HepG2 (cell line): ENCODE measurements at regions not wholly inside any gene's neighbourhood (a gene's known extent, or its start where the extent isn't known, plus 50 kb on each side); places are given as distances from the start of the nearest gene placed in this dataset.

Experiments used
- ATAC-seq: fragments of 200-7000 bp; cut with Tn5 transposase; 3 replicates; pipeline ENCODE4 v1.9.1; 2020; ENCODE audit warnings: mild to moderate bottlenecking, moderate library complexity
- BruUV-seq: library from RNA; stranded (reverse); fragments of 400-500 nt; replicated peaks from 2 replicates; lab custom pipeline; 2021; lab: Mats Ljungman, UMichigan
- CTCF ChIA-PET: fragments of 300-600 bp; formaldehyde crosslinking; extraction: SDS; loops from one replicate; lab custom pipeline; 2021; ENCODE audit warnings: low total read pairs, inconsistent platforms, low intra/inter-chr PET ratio; lab: Yijun Ruan, JAX
- POLR2A ChIA-PET: fragments of 350-600 bp; sonication (Branson Sonifier 250); formaldehyde crosslinking; loops from one replicate; lab custom pipeline; 2020; ENCODE audit warnings: antibody characterized with exemption, inconsistent platforms; lab: Yijun Ruan, JAX
- DNase-seq: peaks from one replicate; pipeline ENCODE4 v3.0.0-alpha.2; 2015; ENCODE audit warnings: low spot score
- FAIRE-seq: peaks from 3 replicates; lab custom pipeline; 2011; peaks lifted over from hg19 to GRCh38; lab: Jason Lieb, UNC
- H2AFZ ChIP-seq: one replicate; pipeline ENCODE4 v1.6.1; 2011; ENCODE audit warnings: low read length, inconsistent platforms
- H3K27ac ChIP-seq: fragments of 300-600 bp; 3 replicates; pipeline ENCODE4 v1.8.0; 2011; ENCODE audit warnings: mixed run types, mild to moderate bottlenecking, mixed read lengths, low read length, inconsistent platforms; ENCODE audit not compliant: insufficient read depth; ENCODE audit errors: extremely low read length
- H3K27me3 ChIP-seq, 2 experiments: fragments of 200-600 bp in 1 of 2; 2 replicates in 1 of 2; 3 replicates in 1 of 2; pipeline versions ENCODE4 v1.6.0 to v1.8.0; 2011; ENCODE audit warnings: low read length in 2 of 2, mild to moderate bottlenecking in 2 of 2, moderate library complexity in 2 of 2, inconsistent platforms in 1 of 2; ENCODE audit not compliant: insufficient read depth in 2 of 2, control insufficient read depth in 1 of 2
- H3K36me3 ChIP-seq, 2 experiments: fragments of 200-600 bp in 1 of 2; replicated peaks in 1 of 2; 2 replicates in 1 of 2; 3 replicates in 1 of 2; pipeline versions ENCODE4 v1.5.1 to v1.8.0; 2011; ENCODE audit warnings: low read length in 2 of 2, inconsistent platforms in 1 of 2; ENCODE audit not compliant: insufficient read depth in 2 of 2, control insufficient read depth in 1 of 2
- H3K4me1 ChIP-seq: 2 replicates; pipeline ENCODE4 v1.5.1; 2012; ENCODE audit warnings: low read length, inconsistent platforms; ENCODE audit not compliant: insufficient read depth
- H3K4me2 ChIP-seq: 2 replicates; pipeline ENCODE4 v1.6.0; 2011; ENCODE audit warnings: low read depth, low read length, inconsistent platforms
- H3K4me3 ChIP-seq, 3 experiments: fragments of 200-600 bp in 1 of 3; sonication (generic), shearing (Covaris generic) in 1 of 3; replicated peaks in 1 of 3; 2 replicates each; pipeline ENCODE4 v1.5.1; 2011 to 2016; ENCODE audit warnings: low read length in 3 of 3, inconsistent platforms in 2 of 3, low read depth in 2 of 3, mild to moderate bottlenecking in 2 of 3, control low read depth in 1 of 3, mixed read lengths in 1 of 3; ENCODE audit not compliant: insufficient read depth in 1 of 3
- H3K79me2 ChIP-seq: one replicate; pipeline ENCODE4 v1.6.1; 2011; ENCODE audit warnings: low read length, inconsistent platforms; ENCODE audit not compliant: insufficient read depth
- H3K9ac ChIP-seq: 2 replicates; pipeline ENCODE4 v1.6.0; 2011; ENCODE audit warnings: mild to moderate bottlenecking, low read depth, low read length, inconsistent platforms; ENCODE audit not compliant: insufficient read depth
- H3K9me3 ChIP-seq: 2 replicates; pipeline ENCODE4 v1.5.1; 2012; ENCODE audit warnings: mild to moderate bottlenecking, low read length
- H4K20me1 ChIP-seq: 2 replicates; pipeline ENCODE4 v1.6.0; 2011; ENCODE audit warnings: inconsistent platforms, mild to moderate bottlenecking, low read length, moderate library complexity; ENCODE audit not compliant: insufficient read depth
- ATRX ChIP-seq: sonication (generic); formaldehyde crosslinking; IDR thresholded peaks from 2 replicates; pipeline ENCODE4 v1.4.0; 2020; ENCODE audit warnings: missing genetic modification reagents, borderline replicate concordance
- CBFB ChIP-seq: sonication (generic); formaldehyde crosslinking; IDR thresholded peaks from 2 replicates; pipeline ENCODE4 v1.4.0; 2020; ENCODE audit warnings: missing genetic modification reagents
- HDAC2 ChIP-seq: sonication (generic); formaldehyde crosslinking; IDR thresholded peaks from 2 replicates; pipeline ENCODE4 v1.4.0; 2020; ENCODE audit warnings: missing genetic modification reagents
- KDM4B ChIP-seq: sonication (generic); formaldehyde crosslinking; IDR thresholded peaks from 2 replicates; pipeline ENCODE4 v1.4.0; 2020; ENCODE audit warnings: missing genetic modification reagents
- MEIS1 ChIP-seq: sonication (generic); formaldehyde crosslinking; IDR thresholded peaks from 2 replicates; pipeline ENCODE4 v1.9.0; 2021; ENCODE audit warnings: mild to moderate bottlenecking, missing genetic modification reagents, moderate library complexity, borderline replicate concordance
- NCOA1 ChIP-seq: sonication (generic); formaldehyde crosslinking; IDR thresholded peaks from 2 replicates; pipeline ENCODE4 v1.9.0; 2021; ENCODE audit warnings: missing genetic modification reagents
- NFE2 ChIP-seq: sonication (generic); formaldehyde crosslinking; IDR thresholded peaks from 2 replicates; pipeline ENCODE4 v1.4.0; 2020; ENCODE audit warnings: missing genetic modification reagents
- PHF8 ChIP-seq: sonication (generic); formaldehyde crosslinking; IDR thresholded peaks from 2 replicates; pipeline ENCODE4 v1.5.0; 2020; ENCODE audit warnings: missing genetic modification reagents
- PITX1 ChIP-seq: sonication (generic); formaldehyde crosslinking; IDR thresholded peaks from 2 replicates; pipeline ENCODE4 v1.5.1; 2020; ENCODE audit warnings: mild to moderate bottlenecking, missing genetic modification reagents
- REL ChIP-seq: sonication (generic); formaldehyde crosslinking; conservative IDR thresholded peaks from 2 replicates; pipeline ENCODE4 v1.8.0; 2022; ENCODE audit warnings: mild to moderate bottlenecking, missing genetic modification reagents, moderate library complexity
- SRY ChIP-seq: sonication (generic); formaldehyde crosslinking; IDR thresholded peaks from 2 replicates; pipeline ENCODE4 v1.8.0; 2022; ENCODE audit warnings: mild to moderate bottlenecking, missing genetic modification reagents
- TEAD2 ChIP-seq: sonication (generic); formaldehyde crosslinking; IDR thresholded peaks from 2 replicates; pipeline ENCODE4 v1.9.0; 2021; ENCODE audit warnings: missing genetic modification reagents
- ZBTB1 ChIP-seq: sonication (generic); formaldehyde crosslinking; IDR thresholded peaks from 2 replicates; pipeline ENCODE4 v1.4.0; 2020; ENCODE audit warnings: missing genetic modification reagents, borderline replicate concordance
- ZNF207 ChIP-seq: fragments of 450-650 bp; IDR thresholded peaks from 2 replicates; pipeline ENCODE4 v1.6.1; 2016; ENCODE audit warnings: antibody characterized with exemption, borderline replicate concordance
- ZNF331 ChIP-seq: sonication (generic); formaldehyde crosslinking; IDR thresholded peaks from 2 replicates; pipeline ENCODE4 v1.4.0; 2020; ENCODE audit warnings: missing genetic modification reagents
- ZNF333 ChIP-seq: sonication (generic); formaldehyde crosslinking; IDR thresholded peaks from 2 replicates; pipeline ENCODE4 v1.4.0; 2020; ENCODE audit warnings: mild to moderate bottlenecking, missing genetic modification reagents, borderline replicate concordance
- ZNF343 ChIP-seq: sonication (generic); formaldehyde crosslinking; IDR thresholded peaks from 2 replicates; pipeline ENCODE4 v1.4.0; 2020; ENCODE audit warnings: mild to moderate bottlenecking, missing genetic modification reagents
- ZNF678 ChIP-seq: sonication (generic); formaldehyde crosslinking; IDR thresholded peaks from 2 replicates; pipeline ENCODE4 v1.4.0; 2020; ENCODE audit warnings: mild to moderate bottlenecking, missing genetic modification reagents
- WGBS: methylation state at CpG from one replicate; pipeline ENCODE4 v1.1.6; 2017; ENCODE audit warnings: low lambda C conversion rate; 5-methylcytosine and 5-hydroxymethylcytosine counted together
- in situ Hi-C: cut with HindIII; loops from 2 replicates; pipeline ENCODE4 v1.10.0; 2017; ENCODE audit warnings: low pct_unique_long_range_greater_than_20kb; ENCODE audit not compliant: extremely low pct_ligation_motif_present
- intact Hi-C: fragments of 100-400 bp; cut with micrococcal nuclease; formaldehyde crosslinking; loops from one replicate; pipeline ENCODE4 v1.10.0; 2022; ENCODE audit not compliant: unreplicated experiment
- TF ChIP-seq, protein P1 (sequence below): IDR thresholded peaks from 2 replicates; pipeline ENCODE4 v1.4.0; 2020; ENCODE audit warnings: mild to moderate bottlenecking, missing genetic modification reagents
- TF ChIP-seq, protein P2 (sequence below): sonication (generic); formaldehyde crosslinking; IDR thresholded peaks from 2 replicates; pipeline ENCODE4 v1.5.0; 2020; ENCODE audit warnings: mild to moderate bottlenecking, missing genetic modification reagents

DNA sequence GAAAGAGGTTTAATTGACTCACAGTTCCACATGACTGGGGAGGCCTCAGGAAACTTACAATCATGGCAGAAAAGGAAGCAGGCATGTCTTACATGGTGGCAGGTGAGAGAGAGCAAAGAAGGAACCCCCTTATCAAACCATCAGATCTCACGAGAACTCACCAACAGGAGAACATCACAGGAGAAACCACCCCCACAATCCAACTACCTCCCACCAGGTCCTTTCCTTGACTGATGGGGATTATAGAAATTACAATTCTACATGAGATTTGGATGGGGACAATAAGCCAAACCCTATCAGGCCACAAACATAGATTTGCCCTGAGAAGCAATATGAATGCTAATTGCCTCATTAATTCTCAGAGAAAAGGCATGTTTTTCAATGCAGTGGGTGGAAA lies 138.2 kb upstream of the RAPGEF2 start:
- CTCF ChIA-PET = no interaction called here
- no peaks in the 10 kb centered on the region for H3K9me3 ChIP-seq
- DNase-seq = no peak
- H3K4me2 ChIP-seq = no peak overlapping the region
- no peak overlapping the region for H3K9ac ChIP-seq
- WGBS = 54% methylated on average over 1 of the region's 1 CpG
- intact Hi-C loops (no loop called here), in situ Hi-C loops (no loop called here)
- H2AFZ ChIP-seq = no peak overlapping the region
- FAIRE-seq = no peak
- H3K4me1 ChIP-seq = no peaks in the 10 kb centered on the region
- H3K4me3 ChIP-seq = no peak overlapping the region
- H3K36me3 ChIP-seq = no peaks in the 10 kb centered on the region
- POLR2A ChIA-PET = no interaction called here
- ATAC-seq = no peak
- H4K20me1 ChIP-seq = no peaks in the 10 kb centered on the region
- TF ChIP-seq PITX1 (CRISPR knock-in tag) (no peak), ATRX (CRISPR knock-in tag) (no peak), ZNF331 (no peak), ZNF678 (CRISPR knock-in tag) (no peak), ZNF333 (no peak), NFE2 (CRISPR knock-in tag) (no peak), ZNF207 (no peak), ZNF343 (CRISPR knock-in tag) (no peak), PHF8 (no peak), SRY (no peak), CBFB (CRISPR knock-in tag) (no peak), HDAC2 (no peak), ZBTB1 (CRISPR knock-in tag) (no peak), NCOA1 (CRISPR knock-in tag) (no peak), KDM4B (CRISPR knock-in tag) (no peak), TEAD2 (CRISPR knock-in tag) (no peak), MEIS1 (CRISPR knock-in tag) (no peak), REL (no peak)
- TF ChIP-seq, protein P1, sequence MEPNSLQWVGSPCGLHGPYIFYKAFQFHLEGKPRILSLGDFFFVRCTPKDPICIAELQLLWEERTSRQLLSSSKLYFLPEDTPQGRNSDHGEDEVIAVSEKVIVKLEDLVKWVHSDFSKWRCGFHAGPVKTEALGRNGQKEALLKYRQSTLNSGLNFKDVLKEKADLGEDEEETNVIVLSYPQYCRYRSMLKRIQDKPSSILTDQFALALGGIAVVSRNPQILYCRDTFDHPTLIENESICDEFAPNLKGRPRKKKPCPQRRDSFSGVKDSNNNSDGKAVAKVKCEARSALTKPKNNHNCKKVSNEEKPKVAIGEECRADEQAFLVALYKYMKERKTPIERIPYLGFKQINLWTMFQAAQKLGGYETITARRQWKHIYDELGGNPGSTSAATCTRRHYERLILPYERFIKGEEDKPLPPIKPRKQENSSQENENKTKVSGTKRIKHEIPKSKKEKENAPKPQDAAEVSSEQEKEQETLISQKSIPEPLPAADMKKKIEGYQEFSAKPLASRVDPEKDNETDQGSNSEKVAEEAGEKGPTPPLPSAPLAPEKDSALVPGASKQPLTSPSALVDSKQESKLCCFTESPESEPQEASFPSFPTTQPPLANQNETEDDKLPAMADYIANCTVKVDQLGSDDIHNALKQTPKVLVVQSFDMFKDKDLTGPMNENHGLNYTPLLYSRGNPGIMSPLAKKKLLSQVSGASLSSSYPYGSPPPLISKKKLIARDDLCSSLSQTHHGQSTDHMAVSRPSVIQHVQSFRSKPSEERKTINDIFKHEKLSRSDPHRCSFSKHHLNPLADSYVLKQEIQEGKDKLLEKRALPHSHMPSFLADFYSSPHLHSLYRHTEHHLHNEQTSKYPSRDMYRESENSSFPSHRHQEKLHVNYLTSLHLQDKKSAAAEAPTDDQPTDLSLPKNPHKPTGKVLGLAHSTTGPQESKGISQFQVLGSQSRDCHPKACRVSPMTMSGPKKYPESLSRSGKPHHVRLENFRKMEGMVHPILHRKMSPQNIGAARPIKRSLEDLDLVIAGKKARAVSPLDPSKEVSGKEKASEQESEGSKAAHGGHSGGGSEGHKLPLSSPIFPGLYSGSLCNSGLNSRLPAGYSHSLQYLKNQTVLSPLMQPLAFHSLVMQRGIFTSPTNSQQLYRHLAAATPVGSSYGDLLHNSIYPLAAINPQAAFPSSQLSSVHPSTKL (CRISPR knock-in tag) = no peak
- TF ChIP-seq, protein P2, sequence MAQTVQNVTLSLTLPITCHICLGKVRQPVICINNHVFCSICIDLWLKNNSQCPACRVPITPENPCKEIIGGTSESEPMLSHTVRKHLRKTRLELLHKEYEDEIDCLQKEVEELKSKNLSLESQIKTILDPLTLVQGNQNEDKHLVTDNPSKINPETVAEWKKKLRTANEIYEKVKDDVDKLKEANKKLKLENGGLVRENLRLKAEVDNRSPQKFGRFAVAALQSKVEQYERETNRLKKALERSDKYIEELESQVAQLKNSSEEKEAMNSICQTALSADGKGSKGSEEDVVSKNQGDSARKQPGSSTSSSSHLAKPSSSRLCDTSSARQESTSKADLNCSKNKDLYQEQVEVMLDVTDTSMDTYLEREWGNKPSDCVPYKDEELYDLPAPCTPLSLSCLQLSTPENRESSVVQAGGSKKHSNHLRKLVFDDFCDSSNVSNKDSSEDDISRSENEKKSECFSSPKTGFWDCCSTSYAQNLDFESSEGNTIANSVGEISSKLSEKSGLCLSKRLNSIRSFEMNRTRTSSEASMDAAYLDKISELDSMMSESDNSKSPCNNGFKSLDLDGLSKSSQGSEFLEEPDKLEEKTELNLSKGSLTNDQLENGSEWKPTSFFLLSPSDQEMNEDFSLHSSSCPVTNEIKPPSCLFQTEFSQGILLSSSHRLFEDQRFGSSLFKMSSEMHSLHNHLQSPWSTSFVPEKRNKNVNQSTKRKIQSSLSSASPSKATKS (CRISPR knock-in tag) = no peak
- H3K27ac ChIP-seq = no peak overlapping the region
- H3K27me3 ChIP-seq = no peaks in the 10 kb centered on the region
- BruUV-seq = no TSS peak
- no peaks in the 10 kb centered on the region for H3K79me2 ChIP-seq
